HG03196 (cell line): ENCODE measurements at regions not wholly inside any gene's neighbourhood (a gene's known extent, or its start where the extent isn't known, plus 50 kb on each side); places are given as distances from the start of the nearest gene placed in this dataset.

Experiments used
- ATAC-seq: cut with Tn5 transposase; IDR thresholded peaks from one replicate; pipeline ENCODE4 v1.9.1; 2021; ENCODE audit not compliant: unreplicated experiment

GRCh38 chr4:167290678-167291077 is 56.4 kb upstream of the SPOCK3 start:
- ATAC-seq = no peak

DNA sequence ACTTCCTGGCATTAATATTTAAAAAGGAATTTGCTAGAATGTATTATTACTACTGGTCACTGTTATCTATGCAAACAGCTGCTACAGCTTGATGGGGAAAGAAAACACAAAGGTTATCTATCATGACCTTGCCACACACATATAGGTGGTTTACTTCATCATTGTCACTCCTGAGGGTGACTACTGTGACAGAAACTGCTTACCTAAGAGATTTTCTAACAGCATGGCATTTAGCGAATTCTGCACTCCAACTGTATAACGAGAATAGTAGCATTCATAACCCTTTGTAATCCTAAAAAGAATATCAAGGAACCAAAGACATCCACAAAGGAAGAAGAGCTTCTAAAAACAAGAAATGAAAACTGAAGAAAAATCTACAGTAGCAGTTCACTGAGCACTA is 74.6 kb upstream of the SPOCK3 start:
- ATAC-seq = no peak

DNA sequence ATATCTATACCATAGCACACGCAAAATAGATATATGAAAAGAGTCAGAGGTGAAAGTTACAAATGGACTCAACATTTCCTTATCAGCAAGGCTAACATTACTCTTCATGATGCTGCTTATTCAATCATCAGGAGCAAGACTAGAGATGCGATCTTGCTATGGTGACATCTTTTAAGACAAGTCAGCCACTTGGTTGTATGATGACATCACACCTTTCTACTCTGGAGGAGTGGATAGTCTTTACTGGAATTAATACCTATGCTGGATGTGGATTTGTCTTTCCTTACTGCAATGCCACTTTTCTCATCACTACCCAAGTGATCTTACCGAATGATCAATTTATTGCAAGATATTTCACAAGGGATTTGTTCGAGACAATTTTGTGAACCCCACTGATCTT is 87.0 kb upstream of the SPOCK3 start:
- no peak for ATAC-seq

DNA sequence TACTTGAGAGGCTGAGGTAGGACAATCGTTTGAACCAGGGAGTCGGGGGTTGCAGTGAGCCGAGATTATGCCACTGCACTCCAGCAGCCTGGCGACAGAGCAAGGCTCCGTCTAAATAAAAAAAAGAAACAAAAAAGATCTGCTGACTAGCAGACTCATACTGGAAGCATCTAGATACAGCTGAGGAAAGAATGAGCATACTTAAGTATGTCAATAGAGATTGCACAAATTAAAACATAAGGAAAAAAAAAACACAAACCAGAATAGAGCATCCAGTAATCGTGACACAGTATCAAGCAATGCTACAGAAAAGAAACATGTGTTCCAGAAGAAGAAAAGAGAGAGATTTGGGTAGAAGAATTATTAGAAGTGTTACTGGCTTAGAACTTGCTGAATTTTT is 105.5 kb upstream of the SPOCK3 start:
- ATAC-seq = no peak

- ATAC-seq = no peak
Observed at GRCh38 chr4:167359711-167360110, 125.4 kb upstream of the SPOCK3 start.

- no peak for ATAC-seq
Observed at GRCh38 chr4:167379076-167379835, 145.0 kb upstream of the SPOCK3 start.

GRCh38 chr4:167380964-167381363 is 146.7 kb upstream of the SPOCK3 start:
- ATAC-seq = no peak

GRCh38 chr4:167383291-167383690 is 149.0 kb upstream of the SPOCK3 start:
- no peak for ATAC-seq

GRCh38 chr4:167397586-167397985 is 163.3 kb upstream of the SPOCK3 start:
- no peak for ATAC-seq

DNA sequence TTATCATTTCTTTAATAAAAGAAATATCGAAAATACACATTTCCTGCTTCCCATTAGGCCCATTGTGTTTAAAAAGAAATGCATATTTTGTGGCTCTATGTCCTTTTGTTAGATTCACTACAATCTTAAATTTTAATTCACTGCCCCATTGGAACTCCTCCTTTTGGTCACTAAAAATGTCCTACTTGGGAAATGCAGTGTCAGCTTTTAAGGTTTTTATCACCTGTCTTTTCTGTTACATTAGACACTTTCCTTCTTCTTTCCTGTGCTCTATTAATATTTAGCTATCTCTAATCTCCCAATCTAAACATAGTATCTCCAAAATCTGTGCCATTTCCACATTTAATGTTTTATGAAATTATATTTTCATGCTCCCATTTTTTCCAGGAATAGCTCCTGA is 164.9 kb upstream of the SPOCK3 start:
- ATAC-seq = no peak

DNA sequence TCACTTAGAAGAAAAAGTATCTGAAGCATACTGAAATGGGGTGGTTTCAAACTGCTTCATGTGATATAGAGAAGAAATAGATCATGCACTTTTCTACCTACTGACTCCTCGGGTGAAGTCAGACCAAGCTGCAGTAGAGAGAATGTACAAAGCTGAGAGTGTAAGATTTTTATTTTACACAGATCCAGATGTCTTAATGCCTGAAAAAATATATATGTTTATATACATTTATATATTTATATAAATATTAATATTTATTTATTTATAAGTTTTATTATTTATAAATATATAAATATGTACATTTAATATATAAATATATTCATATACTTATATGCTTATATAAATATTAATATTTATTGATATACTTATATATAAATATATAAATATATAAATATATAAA is 171.9 kb upstream of the SPOCK3 start:
- no peak for ATAC-seq

DNA sequence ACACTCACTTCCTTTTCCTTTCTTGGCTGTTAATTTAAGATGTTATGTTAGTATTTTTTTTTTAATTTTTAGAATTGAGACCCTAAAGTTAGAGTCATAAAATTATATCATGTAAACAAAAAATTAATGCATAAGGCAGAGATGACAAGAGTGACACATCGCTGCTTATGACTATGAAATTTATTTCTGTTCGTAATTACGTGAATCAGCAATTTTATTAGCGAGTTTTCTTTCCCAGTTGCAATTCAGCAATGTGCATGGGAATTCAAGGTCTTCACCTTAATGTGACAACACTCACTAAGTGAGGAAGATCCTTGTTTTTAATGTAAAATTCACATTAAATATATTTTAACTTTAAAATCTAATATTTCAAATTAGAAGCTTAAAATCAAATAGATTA is 181.2 kb upstream of the SPOCK3 start:
- no peak for ATAC-seq

DNA sequence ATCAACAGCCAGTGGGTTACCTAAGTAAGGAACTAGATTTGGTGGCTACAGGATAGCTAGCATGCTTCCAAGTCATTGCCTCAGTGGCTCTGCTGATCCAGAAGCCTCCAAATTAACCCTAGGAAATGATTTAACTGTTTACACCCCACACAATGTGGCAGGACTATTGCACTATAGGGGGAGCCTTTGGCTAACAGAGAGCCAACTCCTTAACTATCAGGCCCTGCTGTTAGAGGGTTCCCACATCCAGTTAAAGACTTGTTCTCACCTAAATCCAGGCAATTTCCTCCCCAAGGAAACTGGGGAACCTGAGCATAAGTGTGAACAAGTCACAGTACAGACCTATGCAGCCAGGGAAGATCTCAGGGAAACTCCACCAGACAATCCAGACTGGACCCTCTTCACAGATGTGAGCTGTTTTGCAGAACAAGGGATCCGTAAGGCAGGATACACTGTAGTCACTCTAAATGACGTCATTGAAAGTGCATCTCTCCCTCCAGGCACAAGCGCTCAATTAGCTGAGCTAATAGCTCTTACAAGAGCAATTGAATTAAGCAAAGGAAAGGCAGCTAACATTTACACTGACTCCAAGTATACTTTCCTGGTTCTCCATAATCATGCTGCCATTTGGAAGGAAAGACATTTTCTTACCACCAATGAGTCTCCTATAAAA is 185.3 kb upstream of the SPOCK3 start:
- no peak for ATAC-seq

DNA sequence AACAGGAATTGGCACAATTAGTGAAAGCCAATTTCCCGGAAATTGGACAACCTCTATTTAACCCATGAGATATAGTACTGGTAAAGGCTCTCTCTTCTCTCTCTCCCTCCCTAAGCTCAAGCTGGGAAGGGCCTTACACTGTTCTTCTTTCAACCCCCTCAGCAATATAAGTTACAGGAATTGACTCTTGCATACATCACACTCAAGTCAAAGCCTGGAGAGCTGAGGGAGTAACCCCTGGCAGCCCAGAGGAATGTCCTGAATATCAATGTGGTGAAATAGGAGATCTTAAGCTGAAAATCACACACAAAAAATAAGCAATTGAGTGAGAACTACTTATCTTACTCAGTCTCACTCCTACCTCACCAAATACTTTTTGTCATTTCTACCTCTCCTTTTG is 186.9 kb upstream of the SPOCK3 start:
- no peak for ATAC-seq

- no peak for ATAC-seq
Observed at GRCh38 chr4:167424341-167425256, 190.3 kb upstream of the SPOCK3 start.

DNA sequence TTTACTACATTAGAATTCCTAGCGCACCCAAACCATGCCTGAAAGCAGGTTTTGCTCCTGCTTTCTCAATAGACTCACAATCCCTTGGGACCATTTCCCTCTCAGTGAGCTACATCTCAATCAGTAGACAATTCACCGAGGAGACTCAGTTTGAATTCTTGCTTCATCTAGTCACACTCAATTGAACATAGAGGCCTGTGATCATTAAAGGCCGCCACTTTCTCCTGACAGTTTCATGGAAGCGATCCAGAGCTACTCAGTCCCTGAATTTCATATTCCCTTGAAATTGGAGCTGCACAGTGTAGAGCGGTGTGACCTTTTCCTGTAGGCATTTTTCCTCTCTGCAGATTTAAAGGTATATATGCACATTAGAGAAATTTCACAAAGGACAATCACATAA is 193.9 kb upstream of the SPOCK3 start:
- ATAC-seq = no peak

GRCh38 chr4:167431371-167431770 is 197.1 kb upstream of the SPOCK3 start:
- no peak for ATAC-seq

DNA sequence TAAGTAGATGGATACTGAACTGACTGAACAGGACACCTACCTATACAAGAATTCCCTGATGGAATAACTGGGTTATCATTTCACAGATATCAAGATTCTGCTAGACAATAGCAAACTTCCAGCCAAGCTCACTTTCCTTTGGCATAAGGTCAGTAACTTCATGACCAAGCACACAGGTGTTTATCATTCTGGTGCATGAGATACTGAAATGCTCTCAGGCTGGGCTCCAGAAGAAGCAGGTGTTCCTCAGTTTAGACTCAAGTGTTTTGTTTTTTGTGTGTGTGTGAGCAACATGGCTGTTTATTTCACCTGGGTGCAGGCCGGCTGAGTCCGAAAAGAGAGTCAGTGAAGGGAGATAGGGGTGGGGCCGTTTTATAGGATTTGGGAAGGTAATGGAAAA is 201.5 kb upstream of the SPOCK3 start:
- ATAC-seq = no peak

GRCh38 chr4:167443841-167444240 is 209.5 kb upstream of the SPOCK3 start:
- no peak for ATAC-seq

GRCh38 chr4:167452922-167453430 is 218.7 kb upstream of the SPOCK3 start:
- no peak for ATAC-seq

DNA sequence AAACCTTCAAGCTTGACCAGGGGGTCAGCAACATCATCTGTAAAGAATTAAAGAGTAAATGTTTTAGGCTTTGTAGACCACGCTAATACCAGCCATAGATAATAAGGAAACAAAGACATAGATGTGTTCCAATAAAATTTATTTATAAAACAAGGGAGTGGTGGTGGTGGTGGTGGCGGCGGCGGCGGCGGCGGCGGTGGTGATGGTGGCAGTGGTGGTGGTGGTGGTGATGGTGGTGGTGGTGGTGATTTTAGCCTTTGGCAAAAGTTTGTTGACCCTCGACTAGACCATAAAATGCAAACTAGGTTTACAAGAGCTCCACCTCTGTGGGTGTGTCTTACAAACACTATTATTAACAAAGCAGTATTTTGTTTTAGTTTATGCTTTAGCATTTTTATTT is 222.3 kb upstream of the SPOCK3 start:
- no peak for ATAC-seq

DNA sequence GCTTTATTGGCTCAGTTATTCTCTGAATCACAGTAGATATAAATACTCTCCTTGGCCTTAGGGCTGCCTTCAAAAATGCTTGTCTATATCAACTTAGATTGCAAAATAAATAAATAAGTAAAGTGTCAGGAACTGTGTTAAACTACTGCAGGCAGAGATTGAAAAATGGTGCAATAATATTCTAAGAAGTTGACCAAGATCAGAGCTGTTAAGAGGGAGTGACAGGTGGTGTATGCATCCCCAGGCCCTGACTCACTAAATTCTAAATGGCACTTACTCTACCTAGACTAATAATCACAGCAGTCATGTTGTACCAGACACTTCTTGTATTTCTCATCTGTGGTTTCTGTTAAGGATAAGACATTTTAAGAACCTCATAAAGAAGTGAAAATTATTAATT is 235.1 kb upstream of the SPOCK3 start:
- no peak for ATAC-seq
